ENCODE measurements at regions not wholly inside any gene's neighbourhood (a gene's known extent, or its start where the extent isn't known, plus 50 kb on each side); places are given as distances from the start of the nearest gene placed in this dataset.
A peak's percentile ranks its signal among the peaks of the same experiment; 100 is the strongest.
"Not testable (repeated sequence)": the region's sequence is repeated elsewhere in the genome, so short reads cannot be mapped to it uniquely, and the experiment has no call there.

DNA sequence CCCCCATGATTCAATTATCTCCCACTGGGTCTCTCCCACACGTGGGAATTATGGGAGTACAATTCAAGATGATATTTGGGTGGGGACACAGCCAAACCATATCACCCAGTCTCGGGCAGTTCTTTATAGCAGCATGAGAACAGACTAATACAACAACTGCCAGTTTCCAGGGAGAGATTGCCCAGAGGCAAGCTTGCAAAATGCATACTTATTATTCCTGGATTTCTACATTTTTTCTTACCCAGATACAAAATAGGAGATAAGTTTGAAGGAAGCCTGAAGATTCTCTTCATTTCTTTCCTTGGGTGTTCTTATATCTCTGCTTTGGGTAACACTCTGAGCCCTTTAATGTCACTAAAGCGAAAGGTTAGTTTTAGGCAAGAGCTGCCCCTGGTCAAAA lies 691.2 kb downstream of the TAF11L14 start:
- intact Hi-C loops (cut with DNase I, micrococcal nuclease), result no loop called here
- ATAC-seq (no peak), DNase-seq (no peak)

DNA sequence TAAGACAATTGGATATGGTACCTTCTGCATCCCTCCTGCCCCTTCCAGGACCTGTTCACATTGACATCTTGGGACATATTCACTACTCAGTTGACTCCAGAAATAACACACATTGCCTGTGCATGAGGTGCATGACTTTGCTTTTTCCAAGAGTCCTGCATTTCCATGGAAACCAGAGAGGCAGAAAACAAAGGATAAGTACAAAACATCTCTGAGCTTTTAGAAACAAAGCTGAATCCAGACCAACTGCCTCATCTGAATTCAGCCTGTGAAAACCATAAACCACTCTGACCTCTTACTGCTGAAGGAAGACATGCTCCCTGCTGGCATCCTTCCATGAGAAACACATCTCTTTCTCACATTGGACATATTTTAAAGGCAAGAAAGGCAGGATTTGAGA lies 695.1 kb downstream of the TAF11L14 start:
- no peak for ATAC-seq
- no peak for DNase-seq
- intact Hi-C loops (cut with DNase I, micrococcal nuclease), result no loop called here

DNA sequence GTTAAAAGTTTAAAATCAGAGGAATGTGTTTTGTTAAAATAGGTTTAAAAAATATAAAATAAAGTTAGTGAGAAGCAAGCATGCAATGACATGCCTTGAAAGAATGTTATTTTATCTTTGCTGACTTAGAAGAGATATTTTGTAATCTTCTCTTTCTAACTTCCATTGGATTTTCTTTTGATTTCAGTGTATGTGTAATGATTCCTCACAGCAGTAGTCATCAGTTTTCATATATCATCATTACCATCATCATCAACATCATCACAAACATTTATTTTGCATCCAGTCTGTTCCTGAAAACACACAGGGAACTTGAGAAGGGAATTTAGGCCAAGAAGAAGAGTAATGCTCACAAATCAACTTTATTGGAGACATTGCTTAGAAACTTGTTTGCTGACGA lies 699.6 kb downstream of the TAF11L14 start:
- intact Hi-C loops (cut with DNase I, micrococcal nuclease), result no loop called here
- ATAC-seq (no peak), DNase-seq (no peak)

DNA sequence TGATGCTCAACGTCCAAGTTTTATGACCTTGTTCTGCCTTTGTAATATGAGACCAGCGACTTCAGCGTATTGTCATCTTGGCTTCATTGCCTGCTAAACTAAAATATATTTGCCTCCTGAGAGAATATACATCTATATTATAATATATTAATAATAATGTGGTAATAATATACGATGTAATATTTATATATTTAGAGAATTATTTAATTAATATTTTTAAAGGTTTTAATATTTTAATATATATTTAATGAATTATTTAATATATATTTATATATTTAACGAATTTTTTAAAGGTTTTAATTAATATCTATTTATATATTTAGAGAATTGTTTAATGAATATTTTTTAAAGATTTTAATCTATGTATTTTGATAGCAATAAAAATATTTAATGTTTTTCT lies 700.7 kb downstream of the TAF11L14 start:
- ATAC-seq (no peak), DNase-seq (no peak)
- intact Hi-C loops (cut with DNase I, micrococcal nuclease), result no loop called here

DNA sequence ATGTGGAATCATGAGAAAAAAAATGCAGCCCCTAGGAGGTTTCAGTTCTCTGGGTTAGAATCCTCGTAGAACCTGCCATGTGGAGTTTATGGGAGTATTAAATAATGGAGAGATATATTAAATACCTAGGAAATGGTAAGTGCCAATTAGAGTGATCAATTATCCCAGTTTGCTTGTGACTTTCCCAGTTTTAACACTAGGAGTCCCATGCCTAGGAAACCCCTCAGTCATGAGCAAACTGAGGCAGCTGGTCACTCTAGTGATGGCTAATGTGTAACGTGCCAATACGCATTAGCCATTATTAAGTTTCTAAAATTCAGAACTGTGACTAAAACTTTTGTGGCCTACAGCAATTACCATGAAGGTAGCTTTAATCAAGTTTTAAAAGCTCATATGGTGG lies 720.6 kb downstream of the TAF11L14 start:
- DNase-seq, result no peak
- intact Hi-C loops (cut with DNase I, micrococcal nuclease), result no loop called here
- ATAC-seq, result no peak

DNA sequence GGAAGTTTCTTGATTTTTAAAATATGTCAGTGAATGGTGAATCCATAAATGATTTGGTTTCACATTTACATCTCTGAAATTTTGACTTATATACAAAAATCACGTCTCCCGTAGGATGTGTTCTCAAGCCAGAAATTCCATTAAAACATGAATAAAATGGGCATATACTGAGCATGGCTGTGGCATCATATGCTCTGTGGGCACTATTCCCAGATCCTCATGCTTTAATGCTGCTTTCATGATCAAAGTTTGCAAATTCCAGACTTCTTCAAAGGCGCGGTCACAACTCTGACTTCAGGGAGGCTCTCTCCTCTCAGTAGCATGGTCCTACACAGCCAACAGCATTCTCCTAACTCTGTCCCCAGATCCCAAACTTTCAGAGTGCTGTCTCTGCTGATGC lies 723.2 kb downstream of the TAF11L14 start:
- intact Hi-C loops (cut with DNase I, micrococcal nuclease), result no loop called here
- ATAC-seq (no peak), DNase-seq (no peak)

DNA sequence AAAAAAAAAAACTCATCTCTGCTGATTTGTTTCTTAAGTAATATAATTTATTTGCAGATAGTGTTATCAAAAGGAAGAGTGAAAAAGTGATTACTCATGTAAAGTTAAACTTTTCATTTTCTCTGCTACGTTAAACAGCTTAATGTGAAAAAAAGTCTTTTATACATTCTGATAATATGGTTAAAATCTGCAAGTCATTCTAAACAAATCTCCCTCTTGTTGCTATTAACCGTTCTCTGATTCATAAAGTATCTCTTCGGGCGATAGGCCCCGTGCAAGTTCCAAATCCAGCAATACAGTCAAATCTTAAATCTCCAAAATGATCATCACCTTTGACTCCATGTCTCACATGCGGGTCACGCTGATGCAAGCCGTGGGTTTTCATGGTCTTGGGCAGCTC lies 732.0 kb downstream of the TAF11L14 start:
- no peak for DNase-seq
- intact Hi-C loops (cut with DNase I, micrococcal nuclease), result no loop called here
- no peak for ATAC-seq

DNA sequence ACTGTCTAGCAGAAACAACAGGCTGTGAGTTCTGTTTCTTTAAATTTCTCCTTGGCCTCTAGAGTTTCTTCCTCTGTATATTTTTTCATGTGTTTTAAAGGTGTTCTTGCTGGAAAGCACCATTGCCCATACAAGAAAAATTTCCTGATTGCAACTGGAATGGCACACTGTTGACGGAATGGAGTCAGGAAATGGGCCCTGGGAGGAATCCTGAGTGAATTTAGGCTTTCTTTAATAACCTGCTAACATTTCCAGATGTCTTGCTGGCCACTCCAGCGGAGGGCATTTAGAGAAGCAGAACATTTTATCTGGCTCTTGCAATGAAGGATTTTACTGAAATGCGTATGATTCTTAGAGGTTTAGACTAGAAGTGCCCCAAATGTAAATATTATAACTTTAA lies 736.3 kb downstream of the TAF11L14 start:
- no peak for DNase-seq
- intact Hi-C loops (cut with DNase I, micrococcal nuclease), result no loop called here
- no peak for ATAC-seq

DNA sequence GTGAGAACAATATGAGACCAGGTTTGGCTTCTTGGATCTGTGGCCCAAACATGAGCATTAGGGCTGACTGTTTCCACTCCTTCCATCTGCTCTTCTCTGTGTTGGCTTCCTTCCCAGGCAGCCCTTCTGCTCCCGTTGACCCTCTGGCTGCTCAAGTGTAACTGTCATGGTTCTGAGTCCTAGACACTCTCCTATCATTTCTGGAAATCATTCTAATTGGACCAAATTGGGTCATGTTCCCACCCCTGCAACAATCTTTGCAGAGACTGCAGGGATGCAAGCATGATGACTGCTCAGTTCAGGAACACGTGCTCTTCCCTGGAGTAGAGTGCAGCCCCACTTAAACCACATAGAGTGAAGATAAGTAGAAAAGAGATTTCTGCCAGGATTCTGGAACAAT lies 741.4 kb downstream of the TAF11L14 start:
- DNase-seq (no peak), ATAC-seq (no peak)
- intact Hi-C loops (cut with DNase I, micrococcal nuclease), result no loop called here

DNA sequence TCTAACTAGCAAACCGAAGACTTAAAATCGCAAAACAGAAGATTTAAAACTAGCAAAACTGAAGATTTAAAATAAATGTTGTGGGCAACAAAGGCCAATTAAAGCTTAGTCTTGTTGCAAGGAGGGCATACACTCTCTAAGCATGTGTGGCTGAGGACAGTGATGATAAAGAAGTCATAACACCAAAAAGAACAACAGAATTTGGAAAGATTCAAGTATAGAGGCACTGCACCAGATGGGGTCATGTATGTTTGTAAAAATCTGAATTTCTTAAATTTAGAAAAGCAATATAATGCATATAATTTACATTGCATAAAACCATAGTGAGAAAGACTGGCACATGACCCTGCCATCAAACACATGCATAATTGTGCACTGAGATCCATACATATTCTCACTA lies 743.8 kb downstream of the TAF11L14 start:
- intact Hi-C loops (cut with DNase I, micrococcal nuclease), result no loop called here
- ATAC-seq, result no peak

DNA sequence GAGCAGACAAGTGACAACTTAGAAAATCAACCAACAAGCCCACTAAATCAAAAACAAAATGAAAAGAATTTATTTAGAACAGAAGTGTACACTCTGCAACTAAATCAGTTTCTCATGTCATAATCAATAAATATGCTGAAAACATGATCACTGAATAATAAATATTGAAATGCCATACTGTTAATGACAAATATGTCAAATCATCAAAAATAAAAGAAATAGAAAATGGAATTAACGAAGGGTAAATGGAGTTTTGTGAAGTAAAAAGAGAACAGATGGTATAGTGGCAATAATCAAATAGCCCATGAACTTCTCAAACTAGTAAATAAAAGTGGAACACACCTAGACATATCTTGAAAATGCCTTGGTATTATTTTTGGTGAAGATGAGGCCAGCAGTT lies 744.9 kb downstream of the TAF11L14 start:
- no peak for ATAC-seq
- intact Hi-C loops (cut with DNase I, micrococcal nuclease), result no loop called here

More for the DNA sequence above, 743.8 kb downstream of the TAF11L14 start:
- DNase-seq, result no peak

DNA sequence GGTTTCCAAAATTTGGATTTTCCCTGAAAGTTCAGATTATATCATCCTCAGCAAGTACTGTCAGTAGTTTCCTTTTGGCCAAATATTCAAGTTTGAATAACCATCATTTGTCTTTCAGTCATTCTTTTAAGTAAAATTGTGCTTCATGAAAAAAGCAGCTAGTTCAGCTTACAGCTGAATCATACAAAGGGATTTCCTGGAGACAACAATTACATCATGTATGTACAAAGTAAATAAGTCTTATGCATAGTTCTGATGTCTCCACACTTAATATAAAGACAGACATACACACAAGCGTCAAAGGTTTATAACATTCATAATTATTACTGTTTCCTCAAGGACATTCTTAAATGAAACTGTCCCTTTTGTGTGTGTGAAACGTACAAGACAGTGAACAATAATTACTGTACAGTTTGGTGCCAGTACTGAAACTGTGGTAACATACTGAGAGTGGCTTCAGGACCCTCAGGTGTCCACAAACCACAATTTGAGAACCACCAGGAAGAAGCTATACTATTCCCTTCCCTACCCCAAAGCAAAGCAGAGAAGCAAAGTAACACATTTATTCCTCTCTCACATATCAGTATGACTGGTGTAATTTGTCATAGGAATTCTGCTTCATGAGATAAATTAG lies 746.6 kb downstream of the TAF11L14 start:
- DNase-seq (no peak), ATAC-seq (no peak)
- intact Hi-C loops (cut with DNase I, micrococcal nuclease), result no loop called here

More for the DNA sequence above, 744.9 kb downstream of the TAF11L14 start:
- DNase-seq, result no peak

DNA sequence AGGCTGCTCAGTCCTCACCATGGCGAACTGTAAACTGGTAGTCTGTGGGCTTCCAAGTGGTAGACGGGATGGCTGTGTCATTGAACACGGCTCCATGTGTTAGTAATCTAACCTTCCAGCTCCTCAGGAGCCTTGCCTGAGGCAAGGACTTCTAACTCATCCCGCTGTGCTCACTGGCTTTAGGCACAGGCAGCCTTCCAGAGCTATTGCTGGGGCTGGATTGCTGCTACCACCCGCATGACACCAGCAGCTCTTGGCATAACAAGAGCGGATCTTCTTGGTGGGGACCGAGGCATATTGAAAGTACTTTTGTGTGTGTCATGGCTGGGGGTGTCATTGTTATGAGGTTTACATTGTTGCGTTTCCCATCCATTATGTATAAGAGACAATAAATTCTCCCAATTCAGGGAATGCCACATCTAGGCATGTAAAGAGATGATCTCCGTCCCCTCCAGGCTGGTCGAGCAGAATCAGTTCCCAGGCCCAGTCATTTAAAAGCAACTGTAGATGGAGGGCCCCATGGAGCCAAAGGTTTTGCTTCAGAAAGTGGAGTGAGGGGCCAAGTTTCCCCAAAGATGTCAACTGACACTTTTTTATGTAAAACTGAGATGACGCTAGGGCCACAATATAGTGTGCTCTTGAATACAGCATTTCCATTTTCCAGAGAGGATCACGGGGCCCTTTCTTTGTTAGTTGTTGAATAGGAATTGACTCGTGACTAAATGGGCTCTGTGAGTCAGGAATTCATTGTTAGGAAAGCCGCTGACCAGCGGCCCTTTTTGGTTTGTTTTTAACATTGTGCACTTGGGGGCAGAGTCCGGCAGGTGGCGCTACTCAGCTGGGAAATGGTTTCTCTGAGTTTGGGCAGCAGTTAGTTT lies 759.5 kb downstream of the TAF11L14 start:
- intact Hi-C loops (cut with DNase I, micrococcal nuclease), result loop anchor here in 1 of 2 donors (10.0 kb wide), 1 partner anchor 301 kb away; no protein-coding TSS in a partner anchor
- DNase-seq, result peak in 1 of 2 donors; percentile 61
- ATAC-seq, result peak; percentile 50

DNA sequence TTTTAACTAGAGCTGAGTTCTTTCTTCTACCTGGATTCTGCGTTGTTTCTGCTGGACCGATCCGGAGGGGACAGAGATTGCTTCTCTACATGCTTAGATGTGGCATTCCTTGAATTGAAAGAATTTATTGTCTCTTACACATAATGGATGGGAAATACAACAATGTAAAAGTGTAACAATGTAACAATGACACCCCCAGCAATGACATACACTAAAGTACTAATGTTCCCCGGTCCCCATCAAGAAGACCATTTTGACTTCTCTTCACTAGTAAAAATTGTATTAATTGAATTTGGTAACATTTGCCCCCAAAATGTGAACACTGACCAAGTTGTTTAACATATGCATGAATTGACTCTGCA lies 760.2 kb downstream of the TAF11L14 start:
- ATAC-seq (no peak), DNase-seq (no peak)
- intact Hi-C loops (cut with DNase I, micrococcal nuclease), result loop anchor here in 1 of 2 donors (10.0 kb wide), 1 partner anchor 300 kb away; no protein-coding TSS in a partner anchor

DNA sequence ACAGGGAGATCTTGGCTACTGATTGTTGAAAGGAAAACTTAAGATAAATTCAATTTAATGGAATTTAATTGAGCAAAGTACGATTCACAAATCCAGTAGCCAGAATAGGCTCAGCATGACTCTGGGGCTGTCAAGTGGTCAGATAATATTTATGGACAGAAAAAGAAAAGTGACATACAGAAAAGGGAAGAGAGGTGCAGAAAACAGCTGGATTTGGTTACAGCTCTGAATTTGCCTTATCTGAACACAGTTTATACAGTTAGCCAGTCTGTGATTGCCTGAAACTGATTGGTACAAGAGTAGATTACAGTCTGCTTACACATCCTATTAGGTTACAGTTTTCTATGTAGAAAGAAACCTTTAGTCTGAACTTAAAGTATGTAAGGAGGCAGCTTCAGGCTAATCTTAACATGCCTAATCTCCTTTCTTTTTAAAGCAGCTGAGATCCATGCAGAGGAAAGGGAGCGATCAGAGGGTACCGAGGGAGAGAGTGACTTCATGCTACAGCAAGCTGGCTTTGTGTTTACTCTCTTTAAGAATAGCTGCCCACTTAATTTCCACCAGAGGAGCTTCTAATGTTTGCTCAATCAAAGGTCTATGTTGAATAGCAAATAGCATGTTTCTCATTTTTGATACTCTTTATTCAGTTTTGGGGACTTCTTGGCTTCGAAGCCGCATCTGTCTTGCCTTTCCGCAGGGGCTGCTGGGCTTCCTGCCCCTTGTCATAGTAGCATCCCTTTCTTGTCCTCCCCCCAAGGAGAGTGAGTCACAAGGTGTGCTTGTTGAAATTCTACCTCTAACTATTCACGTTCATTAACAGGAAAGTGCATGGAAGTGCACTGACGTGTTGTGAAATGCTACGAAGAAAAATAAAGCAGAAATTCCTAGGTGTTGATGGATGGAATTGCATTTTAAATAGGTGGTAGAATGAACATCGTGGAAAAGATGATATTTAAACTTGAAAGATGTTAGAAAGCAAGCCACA lies 761.2 kb downstream of the TAF11L14 start:
- intact Hi-C loops (cut with DNase I, micrococcal nuclease), result loop anchor here in 1 of 2 donors (10.0 kb wide), 1 partner anchor 299 kb away; no protein-coding TSS in a partner anchor
- no peak for ATAC-seq

DNA sequence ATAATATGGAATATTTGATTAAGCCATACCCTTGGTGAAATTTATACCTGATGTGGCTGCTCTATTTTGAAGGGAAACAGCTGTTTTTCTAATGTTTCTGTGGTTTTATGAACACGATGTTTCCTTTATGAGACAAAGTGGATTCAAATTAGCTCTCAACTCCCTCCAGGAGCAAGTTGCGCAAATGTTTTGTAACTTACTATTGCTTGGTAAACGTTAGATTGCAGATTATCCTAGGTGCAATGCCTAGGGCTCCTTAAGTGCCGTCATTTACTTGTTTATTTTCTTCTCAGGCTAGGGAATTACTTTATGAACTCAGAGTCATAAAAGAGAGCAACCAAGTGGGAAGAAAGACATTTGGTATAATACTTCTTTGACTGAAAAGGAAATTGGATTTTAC lies 763.1 kb downstream of the TAF11L14 start:
- DNase-seq (no peak), ATAC-seq (peak; percentile 98)
- intact Hi-C loops (cut with DNase I, micrococcal nuclease), result loop anchor here in 1 of 2 donors (10.0 kb wide), 1 partner anchor 297 kb away; no protein-coding TSS in a partner anchor

More for the DNA sequence above, 761.2 kb downstream of the TAF11L14 start:
- DNase-seq, result no peak

DNA sequence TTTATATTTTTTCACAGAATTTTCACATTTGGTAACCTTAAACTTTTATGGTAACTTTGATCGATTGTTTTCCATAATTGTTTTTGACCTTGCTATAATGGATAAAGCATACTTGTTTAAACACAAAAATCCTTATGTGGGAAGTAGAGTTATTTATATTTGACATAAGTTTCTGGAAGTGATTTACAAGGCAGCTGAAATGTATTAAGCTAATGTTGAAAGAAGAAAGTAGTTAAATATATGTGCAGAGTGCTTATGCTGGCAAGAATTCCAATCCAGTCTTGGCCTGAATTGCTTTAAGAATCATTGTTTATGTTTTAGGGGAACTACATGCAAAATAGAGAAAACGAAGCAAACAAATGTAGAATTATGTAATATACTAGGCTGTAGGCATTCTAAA lies 763.6 kb downstream of the TAF11L14 start:
- DNase-seq, result no peak
- no peak for ATAC-seq
- intact Hi-C loops (cut with DNase I, micrococcal nuclease), result loop anchor here in 1 of 2 donors (10.0 kb wide), 1 partner anchor 297 kb away; no protein-coding TSS in a partner anchor

DNA sequence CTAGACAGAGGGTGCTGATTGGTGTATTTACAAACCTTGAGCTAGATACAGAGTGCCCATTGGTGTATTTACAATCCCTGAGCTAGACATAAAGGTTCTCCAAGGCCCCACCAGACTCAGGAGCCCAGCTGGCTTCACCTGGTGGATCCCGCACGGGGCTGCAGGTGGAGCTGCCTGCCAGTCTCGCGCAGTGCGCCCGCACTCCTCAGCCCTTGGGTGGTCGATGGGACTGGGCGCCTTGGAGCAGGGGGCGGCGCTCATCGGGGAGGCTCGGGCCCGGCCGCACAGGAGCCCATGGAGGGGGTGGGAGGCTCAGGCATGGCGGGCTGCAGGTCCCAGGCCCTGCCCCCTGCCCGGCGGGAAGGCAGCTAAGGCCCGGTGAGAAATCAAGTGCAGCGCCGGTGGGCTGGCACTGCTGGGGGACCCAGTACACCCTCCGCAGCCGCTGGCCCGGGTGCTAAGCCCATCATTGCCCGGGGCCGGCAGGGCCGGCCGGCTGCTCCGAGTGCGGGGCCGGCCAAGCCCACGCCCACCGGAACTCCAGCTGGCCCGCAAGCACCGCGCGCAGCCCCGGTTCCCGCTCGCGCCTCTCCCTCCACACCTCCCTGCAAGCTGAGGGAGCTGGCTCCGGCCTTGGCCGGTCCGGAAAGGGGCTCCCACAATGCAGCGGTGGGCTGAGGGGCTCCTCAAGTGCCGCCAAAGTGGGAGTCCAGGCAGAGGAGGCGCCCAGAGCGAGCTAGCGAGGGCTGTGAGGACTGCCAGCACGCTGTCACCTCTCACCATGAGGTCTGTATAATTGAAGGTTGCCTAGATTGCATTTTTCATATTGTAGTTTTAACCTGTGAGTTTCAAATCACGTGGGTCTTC lies 765.4 kb downstream of the TAF11L14 start:
- intact Hi-C loops (cut with DNase I, micrococcal nuclease), result loop anchor here in 1 of 2 donors (10.0 kb wide), 1 partner anchor 295 kb away; no protein-coding TSS in a partner anchor
- not testable (repeated sequence) for ATAC-seq, DNase-seq

Data from left colon (tissue), 2 donors.